NCI-H2196 (cell line): ENCODE measurements at regions not wholly inside any gene's neighbourhood (a gene's known extent, or its start where the extent isn't known, plus 50 kb on each side); places are given as distances from the start of the nearest gene placed in this dataset.
A peak's percentile ranks its signal among the peaks of the same experiment; 100 is the strongest.

ENCODE experiments used
- DNase-seq: peaks from one replicate; lab custom pipeline; 2025; ENCODE audit not compliant: unreplicated experiment; lab: John Stamatoyannopoulos, UW

- DNase-seq, result no peak
Measured at GRCh38 chr9:28163619-28164018, 590.3 kb upstream of the C9orf72 start.

GRCh38 chr9:28166179-28166578 is 592.9 kb upstream of the C9orf72 start:
- no peak for DNase-seq

- no peak for DNase-seq
Measured at GRCh38 chr9:28177142-28177541, 603.9 kb upstream of the C9orf72 start.

- no peak for DNase-seq
Measured at GRCh38 chr9:28177925-28178324, 604.6 kb upstream of the C9orf72 start.

- no peak for DNase-seq
Measured at GRCh38 chr9:28179893-28180292, 606.6 kb upstream of the C9orf72 start.

GRCh38 chr9:28190981-28191380 is 617.7 kb upstream of the C9orf72 start:
- DNase-seq, result no peak

- no peak for DNase-seq
Measured at GRCh38 chr9:28197653-28198052, 624.4 kb upstream of the C9orf72 start.

GRCh38 chr9:28203036-28203435 is 629.8 kb upstream of the C9orf72 start:
- DNase-seq, result no peak

- DNase-seq, result no peak
Measured at GRCh38 chr9:28206280-28206679, 633.0 kb upstream of the C9orf72 start.

- no peak for DNase-seq
Measured at GRCh38 chr9:28207657-28208056, 634.4 kb upstream of the C9orf72 start.

- DNase-seq, result no peak
Measured at GRCh38 chr9:28209130-28209529, 635.8 kb upstream of the C9orf72 start.

- peak; percentile 25 for DNase-seq
Measured at GRCh38 chr9:28212979-28213378, 639.7 kb upstream of the C9orf72 start.

- DNase-seq, result no peak
Measured at GRCh38 chr9:28215536-28216299, 642.4 kb upstream of the C9orf72 start.

GRCh38 chr9:28232686-28233085 is 659.4 kb upstream of the C9orf72 start:
- DNase-seq, result no peak

- DNase-seq, result no peak
Measured at GRCh38 chr9:28234133-28234893, 661.0 kb upstream of the C9orf72 start.

- no peak for DNase-seq
Measured at GRCh38 chr9:28234894-28235277, 661.6 kb upstream of the C9orf72 start.

GRCh38 chr9:28249424-28249823 is 676.1 kb upstream of the C9orf72 start:
- no peak for DNase-seq

- DNase-seq, result no peak
Measured at GRCh38 chr9:28255174-28255573, 681.9 kb upstream of the C9orf72 start.

GRCh38 chr9:28260330-28260729 is 687.0 kb upstream of the C9orf72 start:
- no peak for DNase-seq

- DNase-seq, result no peak
Measured at GRCh38 chr9:28264368-28264767, 691.1 kb upstream of the C9orf72 start.

GRCh38 chr9:28267351-28267750 is 694.1 kb upstream of the C9orf72 start:
- no peak for DNase-seq

- DNase-seq, result no peak
Measured at GRCh38 chr9:28270156-28270555, 696.9 kb upstream of the C9orf72 start.
